BJ (cell line): ENCODE measurements at regions not wholly inside any gene's neighbourhood (a gene's known extent, or its start where the extent isn't known, plus 50 kb on each side); places are given as distances from the start of the nearest gene placed in this dataset.

Source experiments
- CTCF ChIA-PET: fragments of 350-600 bp; formaldehyde crosslinking; extraction: SDS; loops from one replicate; lab custom pipeline; 2021; ENCODE audit warnings: antibody characterized with exemption, inconsistent platforms; lab: Yijun Ruan, JAX
- POLR2A ChIA-PET: fragments of 300-600 bp; sonication (Branson Sonifier 250); formaldehyde crosslinking; extraction: SDS; loops from one replicate; lab custom pipeline; 2021; ENCODE audit warnings: antibody characterized with exemption; lab: Charles Lee
- DNase-seq: peaks from one replicate; pipeline ENCODE4 v3.0.0-alpha.2; 2011; ENCODE audit warnings: low read depth
- H3K27me3 ChIP-seq: 2 replicates; pipeline ENCODE4 v1.6.0; 2011; ENCODE audit warnings: low read length; ENCODE audit not compliant: control insufficient read depth, insufficient read depth
- H3K36me3 ChIP-seq: 2 replicates; pipeline ENCODE4 v1.5.1; 2011; ENCODE audit warnings: low read length; ENCODE audit not compliant: control insufficient read depth, insufficient read depth
- H3K4me3 ChIP-seq: 2 replicates; pipeline ENCODE4 v1.5.1; 2011; ENCODE audit warnings: low read depth, mild to moderate bottlenecking, control low read depth, low read length
- TF ChIP-seq, protein P1 (sequence below): IDR thresholded peaks from 2 replicates; pipeline ENCODE4 v1.5.1; 2011; ENCODE audit warnings: low read depth, mild to moderate bottlenecking, control low read depth, inconsistent platforms, low read length, moderate library complexity; ENCODE audit not compliant: insufficient read depth

DNA sequence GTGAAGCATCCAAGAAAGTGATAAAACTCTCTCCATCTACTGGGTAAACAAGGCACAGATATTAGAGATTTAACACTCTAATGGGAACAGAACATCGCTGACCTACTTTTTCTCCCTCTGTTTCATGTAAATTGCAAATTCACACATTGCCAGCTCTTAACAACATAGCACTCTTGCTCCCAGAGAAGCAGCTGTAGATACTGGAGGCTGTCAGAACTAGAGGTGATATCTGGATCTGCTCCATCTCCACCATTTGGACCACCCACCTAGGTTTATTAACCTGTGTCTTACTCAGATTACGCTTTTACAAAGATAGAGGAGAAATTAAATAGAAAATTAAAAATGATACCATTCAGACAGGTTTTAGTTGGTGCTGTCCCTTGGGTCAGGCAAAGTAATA, 289.1 kb upstream of the CRBN start:
- TF ChIP-seq, protein P1, sequence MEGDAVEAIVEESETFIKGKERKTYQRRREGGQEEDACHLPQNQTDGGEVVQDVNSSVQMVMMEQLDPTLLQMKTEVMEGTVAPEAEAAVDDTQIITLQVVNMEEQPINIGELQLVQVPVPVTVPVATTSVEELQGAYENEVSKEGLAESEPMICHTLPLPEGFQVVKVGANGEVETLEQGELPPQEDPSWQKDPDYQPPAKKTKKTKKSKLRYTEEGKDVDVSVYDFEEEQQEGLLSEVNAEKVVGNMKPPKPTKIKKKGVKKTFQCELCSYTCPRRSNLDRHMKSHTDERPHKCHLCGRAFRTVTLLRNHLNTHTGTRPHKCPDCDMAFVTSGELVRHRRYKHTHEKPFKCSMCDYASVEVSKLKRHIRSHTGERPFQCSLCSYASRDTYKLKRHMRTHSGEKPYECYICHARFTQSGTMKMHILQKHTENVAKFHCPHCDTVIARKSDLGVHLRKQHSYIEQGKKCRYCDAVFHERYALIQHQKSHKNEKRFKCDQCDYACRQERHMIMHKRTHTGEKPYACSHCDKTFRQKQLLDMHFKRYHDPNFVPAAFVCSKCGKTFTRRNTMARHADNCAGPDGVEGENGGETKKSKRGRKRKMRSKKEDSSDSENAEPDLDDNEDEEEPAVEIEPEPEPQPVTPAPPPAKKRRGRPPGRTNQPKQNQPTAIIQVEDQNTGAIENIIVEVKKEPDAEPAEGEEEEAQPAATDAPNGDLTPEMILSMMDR = no peak
- CTCF ChIA-PET = no interaction called here
- Histone ChIP-seq H3K4me3 (no peak overlapping the region), H3K36me3 (no peaks in the 10 kb centered on the region), H3K27me3 (no peaks in the 10 kb centered on the region)
- POLR2A ChIA-PET = no interaction called here
- no peak for DNase-seq

DNA sequence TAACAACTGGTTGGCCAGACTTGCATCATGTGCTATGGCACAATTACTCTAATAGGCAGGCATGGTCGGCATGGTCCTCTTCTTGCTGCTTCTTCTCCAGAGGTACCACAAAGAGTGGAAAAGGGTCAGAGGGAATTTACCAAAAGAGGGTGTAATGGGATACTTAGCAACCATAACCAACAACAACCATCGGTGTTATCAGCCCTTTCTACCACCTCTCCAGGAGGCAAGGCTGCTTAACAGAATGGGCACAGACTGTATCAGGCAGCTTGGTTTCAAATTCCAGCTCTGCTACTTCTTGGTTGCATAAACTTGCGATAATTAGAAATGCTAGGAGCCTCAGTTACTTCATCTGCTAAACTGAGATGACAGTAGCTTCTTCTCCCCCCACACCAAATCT, 284.6 kb upstream of the CRBN start:
- CTCF ChIA-PET = no interaction called here
- no peak for DNase-seq
- H3K27me3 ChIP-seq = no peaks in the 10 kb centered on the region
- POLR2A ChIA-PET = no interaction called here
- no peak overlapping the region for H3K4me3 ChIP-seq
- TF ChIP-seq, protein P1 = no peak
- H3K36me3 ChIP-seq = no peaks in the 10 kb centered on the region

DNA sequence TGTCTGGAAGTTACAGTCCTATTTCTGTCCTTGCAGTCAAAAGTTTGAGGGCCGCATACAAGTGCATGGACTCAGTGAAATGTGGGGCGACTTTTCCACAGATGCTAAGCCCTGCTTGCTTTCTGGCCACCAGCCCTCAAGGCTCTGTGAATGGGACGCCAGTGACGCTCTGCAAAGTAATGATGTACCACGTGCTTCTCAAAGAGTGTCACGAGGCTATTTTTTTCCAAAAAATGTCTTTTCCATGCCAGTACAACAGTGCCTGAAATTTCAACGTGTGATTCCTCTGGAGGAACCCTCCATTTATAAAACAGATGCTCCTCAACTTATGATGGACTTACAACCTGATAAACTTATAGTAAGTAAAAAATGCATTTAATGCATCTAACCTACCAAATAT, 281.8 kb upstream of the CRBN start:
- Histone ChIP-seq H3K36me3 (no peaks in the 10 kb centered on the region), H3K4me3 (no peak overlapping the region), H3K27me3 (no peaks in the 10 kb centered on the region)
- CTCF ChIA-PET = no interaction called here
- TF ChIP-seq, protein P1 = no peak
- DNase-seq = no peak
- POLR2A ChIA-PET = no interaction called here

DNA sequence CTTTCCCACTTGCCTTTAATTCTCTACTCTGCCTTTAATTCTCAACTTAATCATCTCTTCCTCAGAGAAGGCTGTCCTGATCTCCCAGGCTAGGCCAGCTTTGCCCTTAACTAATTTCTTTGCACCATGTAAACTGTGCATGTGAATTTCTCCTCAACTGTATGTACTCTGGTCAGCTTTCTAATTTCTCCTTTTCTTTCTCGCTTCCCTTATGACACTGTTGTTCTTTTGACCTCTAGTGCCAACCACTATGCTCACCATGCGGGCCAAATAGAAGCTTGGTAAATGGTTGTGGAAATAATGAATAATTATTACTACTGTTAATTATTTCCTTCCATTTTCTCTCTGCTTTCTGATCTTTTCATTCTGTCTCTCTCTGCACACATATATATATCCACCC, 269.0 kb upstream of the CRBN start:
- ChIA-PET CTCF (no interaction called here), POLR2A (no interaction called here)
- no peak for DNase-seq
- no peak overlapping the region for H3K4me3 ChIP-seq
- no peaks in the 10 kb centered on the region for H3K27me3 ChIP-seq
- no peaks in the 10 kb centered on the region for H3K36me3 ChIP-seq
- TF ChIP-seq, protein P1 = no peak

DNA sequence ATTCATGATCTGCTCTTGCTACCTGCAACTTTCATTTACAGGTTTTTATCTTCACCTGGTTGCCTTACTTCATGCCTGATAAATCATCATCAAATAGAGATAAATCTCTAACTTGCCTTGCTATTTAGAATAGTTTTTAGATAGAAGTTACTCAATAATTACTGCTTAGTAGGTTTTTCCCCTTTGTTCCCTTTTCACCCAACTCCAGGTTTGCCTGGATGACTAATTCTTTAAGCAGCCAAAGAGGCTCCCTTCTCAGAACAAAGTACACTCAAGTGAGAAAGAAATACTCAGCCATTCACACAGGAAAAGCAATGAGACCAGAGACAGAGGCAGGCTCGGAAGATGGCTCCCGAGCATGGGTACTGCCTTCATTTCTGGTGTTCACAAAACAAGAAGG, 268.1 kb upstream of the CRBN start:
- Histone ChIP-seq H3K4me3 (no peak overlapping the region), H3K27me3 (no peaks in the 10 kb centered on the region), H3K36me3 (no peaks in the 10 kb centered on the region)
- ChIA-PET POLR2A (no interaction called here), CTCF (no interaction called here)
- TF ChIP-seq, protein P1 = no peak
- no peak for DNase-seq
